ENCODE measurements at regions not wholly inside any gene's neighbourhood (a gene's known extent, or its start where the extent isn't known, plus 50 kb on each side); places are given as distances from the start of the nearest gene placed in this dataset.

- peaks cover 9% of the 10 kb centered on the region for H3K4me1 Mint-ChIP-seq
- peak overlapping the region; percentile 84 to 92 (median 90) for H3K27ac Mint-ChIP-seq
Observed at GRCh38 chr18:31233621-31234275, 71.1 kb upstream of the DSC1 start.

GRCh38 chr18:31235856-31236255, 73.2 kb upstream of the DSC1 start:
- H3K36me3 Mint-ChIP-seq (ENCODE audit: low read depth), result no peaks in the 10 kb centered on the region
- H3K27me3 Mint-ChIP-seq (ENCODE audit: low read depth), result no peaks in the 10 kb centered on the region
- H3K9me3 Mint-ChIP-seq, result no peaks in the 10 kb centered on the region
- no peak overlapping the region for H3K27ac Mint-ChIP-seq
- peaks cover 9% of the 10 kb centered on the region for H3K4me1 Mint-ChIP-seq
- no peak overlapping the region for H3K4me3 Mint-ChIP-seq
- no peak for TF ChIP-seq CTCF (IDR thresholded peaks at IDR 0.05; ENCODE audit: unreplicated experiment in 3 of 3)

More at GRCh38 chr18:31233621-31234275, 71.1 kb upstream of the DSC1 start:
- peak overlapping the region in 2 of 3 experiments; percentile 0 to 5 for H3K4me3 Mint-ChIP-seq
- H3K36me3 Mint-ChIP-seq (ENCODE audit: low read depth), result no peaks in the 10 kb centered on the region
- H3K9me3 Mint-ChIP-seq, result no peaks in the 10 kb centered on the region
- H3K27me3 Mint-ChIP-seq (ENCODE audit: low read depth), result no peaks in the 10 kb centered on the region
- no peak for TF ChIP-seq CTCF (IDR thresholded peaks at IDR 0.05; ENCODE audit: unreplicated experiment in 3 of 3)

GRCh38 chr18:31237142-31237541, 74.5 kb upstream of the DSC1 start:
- H3K4me1 Mint-ChIP-seq, result peaks cover 17% of the 10 kb centered on the region
- no peaks in the 10 kb centered on the region for H3K27me3 Mint-ChIP-seq (ENCODE audit: low read depth)
- no peaks in the 10 kb centered on the region for H3K36me3 Mint-ChIP-seq (ENCODE audit: low read depth)
- no peaks in the 10 kb centered on the region for H3K9me3 Mint-ChIP-seq
- H3K27ac Mint-ChIP-seq, result no peak overlapping the region
- H3K4me3 Mint-ChIP-seq, result no peak overlapping the region
- no peak for TF ChIP-seq CTCF (IDR thresholded peaks at IDR 0.05; ENCODE audit: unreplicated experiment in 3 of 3)

- Mint-ChIP-seq H3K27ac (peak overlapping the region; percentile 89 to 97 (median 97)), H3K27me3 (ENCODE audit: low read depth) (no peaks in the 10 kb centered on the region), H3K9me3 (no peaks in the 10 kb centered on the region), H3K36me3 (ENCODE audit: low read depth) (no peaks in the 10 kb centered on the region), H3K4me1 (peaks cover 43% of the 10 kb centered on the region), H3K4me3 (no peak overlapping the region)
- TF ChIP-seq CTCF (IDR thresholded peaks at IDR 0.05; ENCODE audit: unreplicated experiment in 3 of 3), result no peak
Observed at GRCh38 chr18:31241425-31241824, 76.5 kb upstream of the DSG1 start.

- H3K4me1 Mint-ChIP-seq, result peaks cover 46% of the 10 kb centered on the region
- no peaks in the 10 kb centered on the region for H3K36me3 Mint-ChIP-seq (ENCODE audit: low read depth)
- peak overlapping the region; percentile 89 to 97 (median 97) for H3K27ac Mint-ChIP-seq
- peak overlapping the region in 2 of 3 experiments; percentile 39 to 44 for H3K4me3 Mint-ChIP-seq
- H3K27me3 Mint-ChIP-seq (ENCODE audit: low read depth), result no peaks in the 10 kb centered on the region
- peak; percentile 64 to 70 (median 66) for TF ChIP-seq CTCF (IDR thresholded peaks at IDR 0.05; ENCODE audit: unreplicated experiment in 3 of 3)
- H3K9me3 Mint-ChIP-seq, result no peaks in the 10 kb centered on the region
Observed at GRCh38 chr18:31241900-31242409, 76.0 kb upstream of the DSG1 start.
